HG02885 (cell line): ENCODE measurements at regions not wholly inside any gene's neighbourhood (a gene's known extent, or its start where the extent isn't known, plus 50 kb on each side); places are given as distances from the start of the nearest gene placed in this dataset.
"Not testable (repeated sequence)": the region's sequence is repeated elsewhere in the genome, so short reads cannot be mapped to it uniquely, and the experiment has no call there.

Experiments used
- ATAC-seq: cut with Tn5 transposase; IDR thresholded peaks from one replicate; pipeline ENCODE4 v1.9.1; 2021; ENCODE audit warnings: mild to moderate bottlenecking; ENCODE audit not compliant: unreplicated experiment, poor library complexity

- ATAC-seq = no peak
Observed at GRCh38 chr5:51651476-51651875, 268.2 kb downstream of the ISL1 start.

- no peak for ATAC-seq
Observed at GRCh38 chr5:51651889-51652288, 268.6 kb downstream of the ISL1 start.

- no peak for ATAC-seq
Observed at GRCh38 chr5:51652980-51653379, 269.7 kb downstream of the ISL1 start.

DNA sequence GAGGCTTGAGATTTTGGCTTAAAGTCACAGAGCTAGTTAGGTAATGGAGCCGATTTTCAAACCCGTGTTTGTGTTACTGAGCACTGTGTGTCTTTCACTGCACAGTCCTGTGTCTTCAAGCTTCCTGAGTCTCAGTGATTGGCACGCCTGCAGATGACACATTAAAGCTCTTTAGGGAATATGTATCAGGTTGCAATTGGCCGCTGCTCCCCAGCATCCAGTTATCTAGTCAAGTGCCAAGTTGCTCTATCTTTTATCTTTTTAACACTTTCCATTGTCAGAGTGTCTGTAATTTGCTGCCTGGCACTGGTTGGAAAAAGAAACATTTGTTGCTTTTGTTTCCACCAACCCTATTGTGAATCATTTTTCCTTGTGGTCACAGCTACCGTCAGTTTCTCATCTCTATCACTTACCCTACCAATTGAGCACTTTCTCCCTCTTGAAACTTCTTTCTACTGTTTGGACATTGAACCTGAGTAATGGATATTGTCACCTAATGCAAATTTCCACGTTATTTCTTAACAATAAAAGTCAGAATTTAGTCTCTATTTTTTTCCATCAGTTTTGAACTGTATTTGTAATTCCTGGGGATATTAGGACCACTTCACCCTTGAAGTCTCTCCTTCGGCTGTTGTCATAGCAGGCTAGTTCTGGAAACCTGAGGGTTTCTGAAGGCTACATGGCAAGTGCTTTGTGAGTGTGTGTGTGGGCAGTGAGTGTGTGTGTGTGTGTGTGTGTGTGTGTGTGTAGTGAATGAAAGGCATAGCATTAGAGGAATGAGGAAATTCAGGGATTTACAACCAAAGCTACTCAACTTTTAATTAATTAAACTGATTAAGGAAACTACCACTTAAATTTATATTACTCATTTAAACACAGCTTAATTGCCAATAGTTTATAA lies 274.3 kb downstream of the ISL1 start:
- ATAC-seq = no peak

- ATAC-seq = no peak
Observed at GRCh38 chr5:51661646-51662265, 278.5 kb downstream of the ISL1 start.

- ATAC-seq = no peak
Observed at GRCh38 chr5:51664491-51665250, 281.4 kb downstream of the ISL1 start.

GRCh38 chr5:51665251-51665593 lies 282.0 kb downstream of the ISL1 start:
- no peak for ATAC-seq

GRCh38 chr5:51669095-51669494 lies 285.8 kb downstream of the ISL1 start:
- no peak for ATAC-seq

- no peak for ATAC-seq
Observed at GRCh38 chr5:51678330-51678729, 295.1 kb downstream of the ISL1 start.

- no peak for ATAC-seq
Observed at GRCh38 chr5:51679286-51679685, 296.0 kb downstream of the ISL1 start.

DNA sequence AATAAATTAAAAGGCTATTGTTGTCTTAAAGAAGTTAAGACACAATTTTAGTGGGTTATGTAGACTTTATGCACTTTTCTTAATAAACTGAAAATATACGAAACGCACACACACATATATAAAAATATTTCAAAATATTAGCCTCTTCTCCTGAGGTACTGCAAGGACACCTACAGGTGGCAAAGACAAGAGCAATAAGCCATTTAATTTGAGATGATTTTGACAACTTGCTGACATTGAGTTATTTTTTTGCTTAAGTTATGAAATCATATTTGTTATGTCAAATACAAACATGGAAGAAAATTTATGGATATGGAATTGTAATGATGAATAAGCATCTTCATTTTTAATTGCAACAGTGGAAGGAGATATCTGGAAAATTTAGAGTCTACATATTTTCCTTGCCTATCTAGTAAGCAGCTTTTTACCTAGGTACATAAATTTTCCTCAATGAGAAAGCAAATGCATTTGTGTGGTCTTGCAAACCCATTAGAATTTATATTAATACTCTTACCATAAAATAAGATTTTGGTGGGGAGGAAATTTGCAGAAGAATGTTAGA lies 301.6 kb downstream of the ISL1 start:
- no peak for ATAC-seq

- no peak for ATAC-seq
Observed at GRCh38 chr5:51685419-51685818, 302.2 kb downstream of the ISL1 start.

GRCh38 chr5:51686622-51687021 lies 303.4 kb downstream of the ISL1 start:
- ATAC-seq = no peak

GRCh38 chr5:51691538-51692079 lies 308.4 kb downstream of the ISL1 start:
- ATAC-seq = no peak

- ATAC-seq = no peak
Observed at GRCh38 chr5:51694826-51695225, 311.6 kb downstream of the ISL1 start.

- no peak for ATAC-seq
Observed at GRCh38 chr5:51696122-51696521, 312.9 kb downstream of the ISL1 start.

DNA sequence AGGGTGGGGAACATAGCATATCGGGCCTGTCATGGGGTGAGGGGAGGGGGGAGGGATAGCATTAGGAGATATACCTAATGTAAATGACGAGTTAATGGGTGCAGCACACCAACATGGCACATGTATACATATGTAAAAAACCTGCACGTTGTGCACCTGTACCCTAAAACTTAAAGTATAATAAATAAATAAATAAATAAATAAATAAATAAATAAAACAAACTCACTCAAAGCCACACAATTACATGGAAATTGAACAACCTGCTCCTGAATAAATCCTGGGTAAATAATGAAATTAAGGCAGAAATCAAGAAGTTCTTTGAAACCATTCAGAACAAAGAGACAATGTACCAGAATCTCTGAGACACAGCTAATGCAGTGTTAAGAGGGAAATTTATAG lies 318.8 kb downstream of the ISL1 start:
- not testable (repeated sequence) for ATAC-seq

DNA sequence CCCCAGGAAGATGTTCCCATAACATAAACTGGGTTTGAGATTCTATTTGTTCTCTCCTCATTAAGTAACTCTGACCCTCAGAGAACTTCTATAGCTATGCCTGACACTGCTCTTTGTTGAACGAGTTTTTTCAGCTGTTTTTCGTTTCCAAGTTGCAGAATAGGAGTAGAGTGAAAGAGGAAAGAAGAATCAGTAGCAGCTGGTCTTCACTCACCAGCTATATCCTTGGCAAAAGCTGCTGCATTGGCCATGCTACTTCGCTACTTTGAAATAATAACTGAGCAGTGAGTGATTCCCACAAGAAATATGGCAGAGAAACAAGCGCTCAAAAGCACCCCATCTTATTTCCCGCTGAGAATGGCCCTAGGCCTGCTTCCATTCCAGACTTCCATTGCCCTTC lies 329.0 kb downstream of the ISL1 start:
- no peak for ATAC-seq

- ATAC-seq = not testable (repeated sequence)
Observed at GRCh38 chr5:51715445-51715844, 332.2 kb downstream of the ISL1 start.

GRCh38 chr5:51731421-51732029 lies 348.3 kb downstream of the ISL1 start:
- ATAC-seq = no peak
